Activated naive CD8-positive, alpha-beta T cell (primary cell): ENCODE measurements at regions not wholly inside any gene's neighbourhood (a gene's known extent, or its start where the extent isn't known, plus 50 kb on each side); places are given as distances from the start of the nearest gene placed in this dataset.

Experiments used
- H3K27ac Mint-ChIP-seq: one replicate; pipeline ENCODE4 v1.8.0; 2021; ENCODE audit warnings: mixed read lengths
- H3K27me3 Mint-ChIP-seq: one replicate; pipeline ENCODE4 v1.8.0; 2021; ENCODE audit warnings: mixed read lengths
- H3K36me3 Mint-ChIP-seq: one replicate; pipeline ENCODE4 v1.8.0; 2021; ENCODE audit warnings: mixed read lengths
- H3K4me1 Mint-ChIP-seq: one replicate; pipeline ENCODE4 v1.8.0; 2021; ENCODE audit warnings: low read depth, mixed read lengths
- H3K4me3 Mint-ChIP-seq: one replicate; pipeline ENCODE4 v1.8.0; 2021; ENCODE audit warnings: mild to moderate bottlenecking, mixed read lengths
- H3K9me3 Mint-ChIP-seq: one replicate; pipeline ENCODE4 v1.8.0; 2021; ENCODE audit warnings: low read depth, mixed read lengths

- no peaks in the 10 kb centered on the region for H3K36me3 Mint-ChIP-seq
- no peaks in the 10 kb centered on the region for H3K4me1 Mint-ChIP-seq
- no peaks in the 10 kb centered on the region for H3K27me3 Mint-ChIP-seq
- H3K9me3 Mint-ChIP-seq = no peaks in the 10 kb centered on the region
- H3K4me3 Mint-ChIP-seq = no peak overlapping the region
- H3K27ac Mint-ChIP-seq = no peak overlapping the region
Measured at GRCh38 chr4:20440170-20440569, 188.5 kb downstream of the SLIT2 start.

DNA sequence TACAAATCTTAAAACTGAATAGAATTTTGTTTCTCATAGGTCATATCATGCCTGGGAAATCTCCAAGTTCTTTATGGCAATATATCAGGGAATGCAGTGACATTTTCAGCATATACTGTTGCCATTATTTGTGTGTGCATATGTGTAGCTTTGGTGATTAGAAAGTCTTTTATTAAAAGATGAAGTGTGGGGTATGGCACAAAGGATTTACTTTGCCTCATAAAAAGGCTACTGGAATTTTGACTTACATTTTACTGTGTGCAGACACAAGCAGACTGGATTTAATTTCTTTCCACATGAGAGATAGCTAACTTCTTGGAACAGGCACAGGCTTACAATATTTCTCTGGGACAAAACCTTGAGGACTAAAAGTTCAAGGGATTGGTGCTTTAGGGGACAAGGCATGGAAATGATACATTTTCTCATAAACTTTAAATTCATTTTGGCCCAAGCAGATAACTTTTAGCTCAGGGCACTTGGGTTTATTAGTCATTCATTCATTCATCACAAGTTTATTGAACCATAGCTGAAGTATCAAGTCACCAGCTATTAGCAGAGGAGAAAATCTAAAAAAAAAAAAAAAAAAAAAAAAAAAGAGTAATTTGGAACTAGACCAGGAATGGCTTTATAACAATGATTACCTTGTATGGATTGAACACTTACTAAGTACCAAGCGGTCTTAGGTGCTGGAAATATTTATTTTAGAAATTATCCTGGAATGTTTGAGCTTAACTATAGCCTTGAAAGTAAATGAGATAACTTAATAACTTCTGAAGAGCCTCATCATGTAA is 191.5 kb downstream of the SLIT2 start:
- Mint-ChIP-seq H3K4me1 (no peaks in the 10 kb centered on the region), H3K27me3 (no peaks in the 10 kb centered on the region), H3K4me3 (no peak overlapping the region), H3K9me3 (no peaks in the 10 kb centered on the region), H3K36me3 (no peaks in the 10 kb centered on the region), H3K27ac (no peak overlapping the region)

DNA sequence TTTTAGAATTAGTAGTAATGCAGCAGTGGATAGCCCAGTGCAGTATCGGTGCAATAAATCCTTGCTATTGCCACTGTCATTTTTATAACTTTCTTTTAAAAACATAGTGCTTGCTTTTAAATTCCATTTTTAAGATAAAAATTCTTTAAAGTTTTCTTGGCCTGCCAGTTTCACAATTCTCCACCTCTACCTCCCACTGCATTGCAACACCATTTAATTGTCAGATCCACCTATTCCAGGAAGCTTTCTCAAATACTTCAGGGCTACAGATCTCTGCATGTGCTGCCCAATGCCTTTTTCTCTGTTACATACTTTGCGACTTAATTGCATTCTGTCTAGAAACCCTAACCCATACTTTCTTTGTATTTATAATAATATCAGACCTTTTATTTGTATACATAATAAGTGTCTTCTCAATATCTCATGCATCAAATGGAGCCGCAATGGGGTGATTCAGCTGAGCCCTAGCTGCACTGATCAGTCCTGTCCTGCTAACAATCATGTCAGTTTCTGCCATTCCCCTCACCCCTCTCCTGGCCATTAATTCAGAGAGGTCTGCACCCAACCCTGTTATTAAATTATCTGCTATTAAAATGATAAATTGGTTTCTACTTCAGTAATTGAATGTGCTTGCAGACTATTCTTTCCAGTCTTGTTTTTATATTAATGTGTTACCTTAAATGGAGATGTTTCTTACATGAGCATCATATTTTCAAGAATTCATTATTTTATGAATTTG is 193.1 kb downstream of the SLIT2 start:
- no peaks in the 10 kb centered on the region for H3K9me3 Mint-ChIP-seq
- H3K36me3 Mint-ChIP-seq = no peaks in the 10 kb centered on the region
- H3K4me1 Mint-ChIP-seq = no peaks in the 10 kb centered on the region

GRCh38 chr4:20445933-20446723 is 194.4 kb downstream of the SLIT2 start:
- no peaks in the 10 kb centered on the region for H3K27me3 Mint-ChIP-seq
- no peaks in the 10 kb centered on the region for H3K36me3 Mint-ChIP-seq

More for the DNA sequence above, 193.1 kb downstream of the SLIT2 start:
- no peaks in the 10 kb centered on the region for H3K27me3 Mint-ChIP-seq
- no peak overlapping the region for H3K4me3 Mint-ChIP-seq
- H3K27ac Mint-ChIP-seq = no peak overlapping the region

DNA sequence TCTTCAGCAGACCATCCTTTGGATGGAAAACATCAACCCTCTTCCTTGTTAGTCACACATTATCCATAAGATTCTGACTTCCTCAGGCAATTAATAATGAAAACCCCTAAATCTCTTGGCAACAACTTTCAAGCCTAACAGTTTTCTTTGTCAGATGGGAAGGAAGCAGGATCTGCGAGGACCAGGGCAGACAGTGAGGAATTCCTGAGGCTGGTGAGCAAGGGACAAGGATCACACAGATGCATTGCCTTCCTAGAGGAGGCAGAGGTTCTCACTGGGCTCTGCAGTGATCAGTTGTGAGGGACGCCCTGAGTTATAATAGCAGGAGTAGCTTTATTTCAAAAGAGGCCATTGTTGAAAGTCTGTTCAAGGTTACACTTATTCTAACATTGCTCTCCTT is 195.4 kb downstream of the SLIT2 start:
- no peaks in the 10 kb centered on the region for H3K36me3 Mint-ChIP-seq
- no peak overlapping the region for H3K4me3 Mint-ChIP-seq
- H3K9me3 Mint-ChIP-seq = no peaks in the 10 kb centered on the region
- no peaks in the 10 kb centered on the region for H3K4me1 Mint-ChIP-seq
- no peaks in the 10 kb centered on the region for H3K27me3 Mint-ChIP-seq
- H3K27ac Mint-ChIP-seq = no peak overlapping the region

More at GRCh38 chr4:20445933-20446723, 194.4 kb downstream of the SLIT2 start:
- H3K4me3 Mint-ChIP-seq = no peak overlapping the region
- no peaks in the 10 kb centered on the region for H3K9me3 Mint-ChIP-seq
- H3K4me1 Mint-ChIP-seq = no peaks in the 10 kb centered on the region
- no peak overlapping the region for H3K27ac Mint-ChIP-seq

- H3K4me3 Mint-ChIP-seq = no peak overlapping the region
- H3K4me1 Mint-ChIP-seq = no peaks in the 10 kb centered on the region
- no peaks in the 10 kb centered on the region for H3K27me3 Mint-ChIP-seq
- no peak overlapping the region for H3K27ac Mint-ChIP-seq
- H3K36me3 Mint-ChIP-seq = no peaks in the 10 kb centered on the region
- no peaks in the 10 kb centered on the region for H3K9me3 Mint-ChIP-seq
Measured at GRCh38 chr4:20451986-20452385, 200.3 kb downstream of the SLIT2 start.

- H3K4me3 Mint-ChIP-seq = no peak overlapping the region
Measured at GRCh38 chr4:20454515-20454914, 202.8 kb downstream of the SLIT2 start.

DNA sequence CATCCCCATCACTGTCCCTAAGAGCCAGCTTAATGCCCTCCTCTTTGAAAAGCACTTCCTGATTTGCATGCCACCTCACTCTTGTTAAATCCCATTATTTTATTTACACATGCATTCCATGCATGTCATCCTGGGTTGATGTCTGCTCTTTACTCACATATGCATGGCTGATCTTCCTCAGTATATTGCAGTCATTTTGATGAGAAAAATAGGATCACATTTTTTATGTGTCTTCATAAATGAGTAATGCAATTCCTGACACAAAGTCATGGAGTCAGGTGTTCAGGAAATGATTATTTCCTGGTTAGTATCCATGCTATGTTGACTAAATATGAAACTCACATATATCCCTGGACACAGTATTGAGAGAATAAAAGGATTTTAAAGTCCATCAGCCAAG is 204.7 kb downstream of the SLIT2 start:
- Mint-ChIP-seq H3K4me1 (no peaks in the 10 kb centered on the region), H3K27ac (no peak overlapping the region), H3K4me3 (no peak overlapping the region), H3K9me3 (no peaks in the 10 kb centered on the region), H3K36me3 (no peaks in the 10 kb centered on the region), H3K27me3 (no peaks in the 10 kb centered on the region)

More at GRCh38 chr4:20454515-20454914, 202.8 kb downstream of the SLIT2 start:
- H3K4me1 Mint-ChIP-seq = no peaks in the 10 kb centered on the region
- no peaks in the 10 kb centered on the region for H3K36me3 Mint-ChIP-seq
- no peaks in the 10 kb centered on the region for H3K9me3 Mint-ChIP-seq
- H3K27ac Mint-ChIP-seq = no peak overlapping the region
- no peaks in the 10 kb centered on the region for H3K27me3 Mint-ChIP-seq

- no peak overlapping the region for H3K27ac Mint-ChIP-seq
- H3K4me3 Mint-ChIP-seq = no peak overlapping the region
- no peaks in the 10 kb centered on the region for H3K36me3 Mint-ChIP-seq
- no peaks in the 10 kb centered on the region for H3K4me1 Mint-ChIP-seq
- H3K9me3 Mint-ChIP-seq = peaks cover 3% of the 10 kb centered on the region
- H3K27me3 Mint-ChIP-seq = no peaks in the 10 kb centered on the region
Measured at GRCh38 chr4:20462426-20463175, 210.9 kb downstream of the SLIT2 start.

- Mint-ChIP-seq H3K27ac (no peak overlapping the region), H3K9me3 (peaks cover 3% of the 10 kb centered on the region), H3K4me3 (no peak overlapping the region), H3K4me1 (no peaks in the 10 kb centered on the region), H3K27me3 (no peaks in the 10 kb centered on the region), H3K36me3 (no peaks in the 10 kb centered on the region)
Measured at GRCh38 chr4:20463176-20463430, 211.4 kb downstream of the SLIT2 start.

- Mint-ChIP-seq H3K36me3 (no peaks in the 10 kb centered on the region), H3K4me3 (no peak overlapping the region), H3K27ac (no peak overlapping the region), H3K4me1 (no peaks in the 10 kb centered on the region), H3K9me3 (peaks cover 3% of the 10 kb centered on the region), H3K27me3 (no peaks in the 10 kb centered on the region)
Measured at GRCh38 chr4:20464381-20464780, 212.7 kb downstream of the SLIT2 start.

DNA sequence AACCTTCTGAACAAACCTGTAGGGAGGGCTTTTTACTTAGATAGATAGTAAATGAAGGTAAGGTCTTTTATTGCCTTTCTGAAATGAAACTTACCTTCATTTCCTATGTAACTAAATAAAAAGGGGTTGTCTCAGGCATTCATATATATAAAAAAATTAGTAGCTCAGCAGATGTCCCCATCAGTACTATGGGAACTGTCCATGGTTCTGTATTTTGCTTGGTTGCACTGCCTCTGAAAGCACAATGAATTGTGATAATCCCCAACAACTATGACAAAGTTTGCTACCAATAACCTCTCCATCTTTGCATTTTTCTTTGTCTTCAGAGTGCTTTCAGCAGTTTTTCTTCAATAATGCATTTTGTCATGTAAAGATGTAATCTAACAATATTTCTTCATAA is 222.4 kb downstream of the SLIT2 start:
- no peaks in the 10 kb centered on the region for H3K36me3 Mint-ChIP-seq
- no peaks in the 10 kb centered on the region for H3K27me3 Mint-ChIP-seq
- no peak overlapping the region for H3K27ac Mint-ChIP-seq
- peaks cover 4% of the 10 kb centered on the region for H3K9me3 Mint-ChIP-seq
- no peaks in the 10 kb centered on the region for H3K4me1 Mint-ChIP-seq
- no peak overlapping the region for H3K4me3 Mint-ChIP-seq

GRCh38 chr4:20478412-20478811 is 221.8 kb upstream of the PACRGL start:
- Mint-ChIP-seq H3K27ac (no peak overlapping the region), H3K4me1 (no peaks in the 10 kb centered on the region)

DNA sequence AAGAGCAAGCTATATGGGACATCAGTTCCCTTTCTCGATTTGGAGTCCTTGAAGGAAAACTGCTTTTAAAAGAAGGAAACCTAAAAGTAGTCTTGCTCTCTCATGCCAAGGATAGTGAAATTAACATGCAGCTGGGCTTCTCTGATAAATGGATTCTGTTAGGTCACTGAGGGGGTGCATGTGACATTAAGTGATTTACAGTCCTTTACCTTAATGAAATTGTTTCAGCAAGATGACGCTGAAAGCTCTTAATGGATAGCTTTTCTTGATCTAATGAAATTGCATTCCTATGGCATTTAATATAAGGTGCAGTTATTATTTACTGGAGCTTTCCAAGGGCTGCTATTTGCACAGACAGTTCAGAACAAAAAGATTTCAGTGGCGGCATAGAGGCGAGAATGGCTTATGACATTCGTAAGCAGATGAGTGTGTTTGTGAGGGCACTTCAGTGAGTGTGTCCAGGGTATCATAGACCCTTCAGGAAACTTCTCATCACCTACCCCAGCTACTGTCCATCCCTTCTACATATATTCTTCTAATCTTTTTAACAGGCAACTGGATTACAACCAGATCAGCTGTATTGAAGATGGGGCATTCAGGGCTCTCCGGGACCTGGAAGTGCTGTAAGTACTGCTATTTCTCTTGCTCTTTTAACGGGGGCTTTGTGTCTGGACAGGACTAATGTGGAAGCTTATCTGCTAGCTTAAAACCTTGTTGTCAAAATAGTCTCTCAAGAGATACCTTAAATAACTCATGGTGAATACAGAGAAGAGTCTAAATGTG is 219.9 kb upstream of the PACRGL start:
- Mint-ChIP-seq H3K36me3 (no peaks in the 10 kb centered on the region), H3K9me3 (no peaks in the 10 kb centered on the region), H3K4me1 (no peaks in the 10 kb centered on the region), H3K4me3 (no peak overlapping the region), H3K27me3 (no peaks in the 10 kb centered on the region), H3K27ac (no peak overlapping the region)

More at GRCh38 chr4:20478412-20478811, 221.8 kb upstream of the PACRGL start:
- no peaks in the 10 kb centered on the region for H3K27me3 Mint-ChIP-seq
- H3K36me3 Mint-ChIP-seq = no peaks in the 10 kb centered on the region
- H3K9me3 Mint-ChIP-seq = peaks cover 4% of the 10 kb centered on the region
- H3K4me3 Mint-ChIP-seq = no peak overlapping the region
